Renal pelvis (tissue), 1 donor: ENCODE measurements at regions not wholly inside any gene's neighbourhood (a gene's known extent, or its start where the extent isn't known, plus 50 kb on each side); places are given as distances from the start of the nearest gene placed in this dataset.

Source experiments
- DNase-seq: peaks from one replicate; pipeline ENCODE4 v3.0.0-alpha.2; 2013

GRCh38 chr10:6642876-6643275 is 62.8 kb upstream of the PRKCQ start:
- no peak for DNase-seq

DNA sequence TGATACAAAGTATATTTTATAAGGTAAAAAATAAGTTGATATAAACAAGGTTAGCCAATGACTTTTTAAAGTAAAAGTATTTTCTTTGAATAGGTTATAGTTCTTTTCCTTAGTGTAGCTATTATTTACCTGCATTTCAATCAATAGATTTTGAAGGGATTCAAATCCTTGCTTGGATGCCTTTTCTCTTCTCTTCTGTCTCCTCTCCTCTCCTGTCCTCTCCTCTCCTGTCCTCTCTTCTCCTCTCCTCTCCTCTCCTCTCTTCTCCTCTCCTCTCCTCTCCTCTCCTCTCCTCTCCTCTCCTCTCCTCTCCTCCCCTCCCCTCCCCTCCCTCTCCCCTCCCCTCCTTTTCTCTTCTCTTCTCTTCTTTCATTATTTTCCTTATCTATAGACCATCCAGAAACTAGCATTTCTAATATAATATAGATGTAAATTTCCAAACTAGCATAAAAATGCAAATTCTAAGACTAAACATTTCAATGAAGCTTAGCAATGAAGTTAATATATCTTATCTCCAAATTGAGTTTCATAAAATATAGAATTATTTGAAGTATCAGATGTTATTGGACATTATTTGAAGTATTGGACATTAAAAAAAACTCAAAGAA is 60.5 kb upstream of the PRKCQ start:
- DNase-seq = no peak

- no peak for DNase-seq
These were observed 57.0 kb upstream of the PRKCQ start for GRCh38 chr10:6637053-6637452.

- no peak for DNase-seq
These were observed 55.7 kb upstream of the PRKCQ start for GRCh38 chr10:6635784-6636183.
